HEK293 (cell line): ENCODE measurements at regions not wholly inside any gene's neighbourhood (a gene's known extent, or its start where the extent isn't known, plus 50 kb on each side); places are given as distances from the start of the nearest gene placed in this dataset.

Experiments used
- CTCF ChIA-PET: fragments of 350-600 bp; formaldehyde crosslinking; extraction: SDS; loops from one replicate; lab custom pipeline; 2021; ENCODE audit warnings: antibody characterized with exemption; lab: Yijun Ruan, JAX
- POLR2A ChIA-PET: fragments of 300-600 bp; formaldehyde crosslinking; extraction: SDS; loops from one replicate; lab custom pipeline; 2020; ENCODE audit warnings: antibody characterized with exemption, inconsistent platforms; lab: Yijun Ruan, JAX
- H3K27ac ChIP-seq: fragments of 200-500 bp; sonication (Bioruptor generic); 2 replicates; pipeline ENCODE4 v1.5.1; 2014; ENCODE audit warnings: low read depth, low read length, control low read depth, inconsistent platforms; ENCODE audit errors: extremely low read depth
- H3K36me3 ChIP-seq, 2 experiments: fragments of 200-500 bp in 1 of 2; sonication (Bioruptor generic) in 1 of 2; 1 replicate in 1 of 2; 2 replicates in 1 of 2; pipeline ENCODE4 v1.5.1; 2014 to 2017; ENCODE audit warnings: inconsistent platforms in 2 of 2, low read length in 2 of 2; ENCODE audit not compliant: control insufficient read depth in 2 of 2, insufficient read depth in 1 of 2
- H3K4me1 ChIP-seq: fragments of 200-500 bp; sonication (Bioruptor generic); 2 replicates; pipeline ENCODE4 v1.5.1; 2014; ENCODE audit warnings: mild to moderate bottlenecking, low read length, inconsistent platforms; ENCODE audit not compliant: control insufficient read depth, insufficient read depth
- H3K4me3 ChIP-seq: 2 replicates; pipeline ENCODE4 v1.5.1; 2011; ENCODE audit warnings: low read depth, mild to moderate bottlenecking, control low read depth, low read length, moderate library complexity
- H3K9me3 ChIP-seq: fragments of 200-500 bp; sonication (Bioruptor generic); 2 replicates; pipeline ENCODE4 v1.5.1; 2014; ENCODE audit warnings: low read depth, low read length, inconsistent platforms; ENCODE audit not compliant: control insufficient read depth, insufficient read depth
- EGR2 ChIP-seq: fragments of 450-650 bp; formaldehyde crosslinking; IDR thresholded peaks from 2 replicates; pipeline ENCODE4 v1.5.1; 2016; ENCODE audit warnings: low read depth, missing biosample characterization, missing genetic modification characterization
- GLI2 ChIP-seq: fragments of 450-650 bp; formaldehyde crosslinking; IDR thresholded peaks from 2 replicates; pipeline ENCODE4; 2017; ENCODE audit warnings: missing biosample characterization, missing genetic modification characterization, low read depth, borderline replicate concordance
- GLI4 ChIP-seq: fragments of 450-650 bp; formaldehyde crosslinking; IDR thresholded peaks from 2 replicates; pipeline ENCODE4 v1.5.1; 2016; ENCODE audit warnings: missing biosample characterization, missing genetic modification characterization
- KLF1 ChIP-seq: fragments of 450-650 bp; formaldehyde crosslinking; IDR thresholded peaks from 2 replicates; pipeline ENCODE4 v1.5.1; 2016; ENCODE audit warnings: missing biosample characterization, missing genetic modification characterization
- OSR2 ChIP-seq: fragments of 450-650 bp; formaldehyde crosslinking; IDR thresholded peaks from 2 replicates; pipeline ENCODE4 v1.5.1; 2016; ENCODE audit warnings: missing biosample characterization, missing genetic modification characterization
- ZBTB1 ChIP-seq: fragments of 450-650 bp; formaldehyde crosslinking; IDR thresholded peaks from 2 replicates; pipeline ENCODE4 v1.5.1; 2016; ENCODE audit warnings: missing biosample characterization, missing genetic modification characterization
- ZBTB8A ChIP-seq: fragments of 450-650 bp; formaldehyde crosslinking; IDR thresholded peaks from 2 replicates; pipeline ENCODE4 v1.5.1; 2016; ENCODE audit warnings: missing biosample characterization, missing genetic modification characterization
- ZEB2 ChIP-seq: fragments of 450-650 bp; formaldehyde crosslinking; IDR thresholded peaks from 2 replicates; pipeline ENCODE4 v1.5.1; 2016; ENCODE audit warnings: missing biosample characterization, missing genetic modification characterization
- ZNF155 ChIP-seq: fragments of 450-650 bp; formaldehyde crosslinking; IDR thresholded peaks from 2 replicates; pipeline ENCODE4 v1.5.1; 2016; ENCODE audit warnings: missing biosample characterization, missing genetic modification characterization
- ZNF426 ChIP-seq: fragments of 450-650 bp; formaldehyde crosslinking; IDR thresholded peaks from 2 replicates; pipeline ENCODE4 v1.5.1; 2017; ENCODE audit warnings: missing biosample characterization, missing genetic modification characterization, mild to moderate bottlenecking, inconsistent platforms, moderate library complexity
- ZNF48 ChIP-seq: fragments of 450-650 bp; formaldehyde crosslinking; IDR thresholded peaks from 2 replicates; pipeline ENCODE4 v1.5.1; 2016; ENCODE audit warnings: missing biosample characterization, missing genetic modification characterization
- ZNF707 ChIP-seq: fragments of 450-650 bp; formaldehyde crosslinking; IDR thresholded peaks from 2 replicates; pipeline ENCODE4 v1.5.1; 2016; ENCODE audit warnings: missing biosample characterization, missing genetic modification characterization
- ZNF777 ChIP-seq: fragments of 450-650 bp; formaldehyde crosslinking; IDR thresholded peaks from 2 replicates; pipeline ENCODE4 v1.5.1; 2017; ENCODE audit warnings: missing biosample characterization, missing genetic modification characterization, borderline replicate concordance
- TF ChIP-seq, protein P1 (sequence below): fragments of 450-650 bp; formaldehyde crosslinking; IDR thresholded peaks from 2 replicates; pipeline ENCODE4 v1.5.1; 2017; ENCODE audit warnings: missing biosample characterization, missing genetic modification characterization
- TF ChIP-seq, protein P2 (sequence below): fragments of 450-650 bp; formaldehyde crosslinking; conservative IDR thresholded peaks from 2 replicates; pipeline ENCODE4 v1.5.1; 2016; ENCODE audit warnings: low read depth, missing biosample characterization, missing genetic modification characterization
- TF ChIP-seq, protein P3 (sequence below): fragments of 450-650 bp; formaldehyde crosslinking; IDR thresholded peaks from 2 replicates; pipeline ENCODE4 v1.5.1; 2016; ENCODE audit warnings: missing biosample characterization, missing genetic modification characterization
- TF ChIP-seq, protein P4 (sequence below): fragments of 450-650 bp; formaldehyde crosslinking; IDR thresholded peaks from 2 replicates; pipeline ENCODE4 v1.5.1; 2016; ENCODE audit warnings: missing biosample characterization, missing genetic modification characterization
- TF ChIP-seq, protein P5 (sequence below): fragments of 450-650 bp; formaldehyde crosslinking; IDR thresholded peaks from 2 replicates; pipeline ENCODE4 v1.5.1; 2016; ENCODE audit warnings: missing biosample characterization, missing genetic modification characterization
- TF ChIP-seq, protein P6 (sequence below): IDR thresholded peaks from 2 replicates; pipeline ENCODE4 v1.6.1; 2011; ENCODE audit warnings: mild to moderate bottlenecking, low read depth, low read length, borderline replicate concordance

DNA sequence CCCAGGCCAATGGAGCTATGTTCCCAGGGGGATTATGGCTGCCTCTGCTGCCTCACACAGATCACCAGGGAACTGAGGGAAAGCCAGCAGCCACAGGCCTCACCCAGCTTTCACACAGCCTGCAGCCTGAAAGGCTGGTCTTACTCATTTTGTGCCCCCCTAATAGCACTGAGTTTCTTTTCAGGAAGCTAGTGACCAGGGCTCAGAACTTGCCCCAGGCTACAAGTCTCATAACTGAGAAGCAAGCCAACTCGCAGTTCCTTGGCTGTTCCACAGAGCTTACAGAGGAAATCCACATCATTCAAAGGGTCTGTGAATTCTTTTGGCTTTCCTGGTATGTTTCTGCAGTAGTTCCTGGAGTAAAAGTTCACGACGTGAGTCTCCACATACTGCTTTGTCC is 524.8 kb upstream of the GJE1 start (continued):
- TF ChIP-seq ZNF707 (tag by site-specific recombination) (no peak), ZEB2 (tag by site-specific recombination) (no peak), EGR2 (no peak), ZNF48 (tag by site-specific recombination) (no peak), ZNF777 (tag by site-specific recombination) (no peak), GLI2 (no peak), ZBTB8A (tag by site-specific recombination) (no peak), ZNF155 (tag by site-specific recombination) (no peak)
- TF ChIP-seq, protein P1, sequence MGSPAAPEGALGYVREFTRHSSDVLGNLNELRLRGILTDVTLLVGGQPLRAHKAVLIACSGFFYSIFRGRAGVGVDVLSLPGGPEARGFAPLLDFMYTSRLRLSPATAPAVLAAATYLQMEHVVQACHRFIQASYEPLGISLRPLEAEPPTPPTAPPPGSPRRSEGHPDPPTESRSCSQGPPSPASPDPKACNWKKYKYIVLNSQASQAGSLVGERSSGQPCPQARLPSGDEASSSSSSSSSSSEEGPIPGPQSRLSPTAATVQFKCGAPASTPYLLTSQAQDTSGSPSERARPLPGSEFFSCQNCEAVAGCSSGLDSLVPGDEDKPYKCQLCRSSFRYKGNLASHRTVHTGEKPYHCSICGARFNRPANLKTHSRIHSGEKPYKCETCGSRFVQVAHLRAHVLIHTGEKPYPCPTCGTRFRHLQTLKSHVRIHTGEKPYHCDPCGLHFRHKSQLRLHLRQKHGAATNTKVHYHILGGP (tag by site-specific recombination) = no peak
- TF ChIP-seq, protein P2, sequence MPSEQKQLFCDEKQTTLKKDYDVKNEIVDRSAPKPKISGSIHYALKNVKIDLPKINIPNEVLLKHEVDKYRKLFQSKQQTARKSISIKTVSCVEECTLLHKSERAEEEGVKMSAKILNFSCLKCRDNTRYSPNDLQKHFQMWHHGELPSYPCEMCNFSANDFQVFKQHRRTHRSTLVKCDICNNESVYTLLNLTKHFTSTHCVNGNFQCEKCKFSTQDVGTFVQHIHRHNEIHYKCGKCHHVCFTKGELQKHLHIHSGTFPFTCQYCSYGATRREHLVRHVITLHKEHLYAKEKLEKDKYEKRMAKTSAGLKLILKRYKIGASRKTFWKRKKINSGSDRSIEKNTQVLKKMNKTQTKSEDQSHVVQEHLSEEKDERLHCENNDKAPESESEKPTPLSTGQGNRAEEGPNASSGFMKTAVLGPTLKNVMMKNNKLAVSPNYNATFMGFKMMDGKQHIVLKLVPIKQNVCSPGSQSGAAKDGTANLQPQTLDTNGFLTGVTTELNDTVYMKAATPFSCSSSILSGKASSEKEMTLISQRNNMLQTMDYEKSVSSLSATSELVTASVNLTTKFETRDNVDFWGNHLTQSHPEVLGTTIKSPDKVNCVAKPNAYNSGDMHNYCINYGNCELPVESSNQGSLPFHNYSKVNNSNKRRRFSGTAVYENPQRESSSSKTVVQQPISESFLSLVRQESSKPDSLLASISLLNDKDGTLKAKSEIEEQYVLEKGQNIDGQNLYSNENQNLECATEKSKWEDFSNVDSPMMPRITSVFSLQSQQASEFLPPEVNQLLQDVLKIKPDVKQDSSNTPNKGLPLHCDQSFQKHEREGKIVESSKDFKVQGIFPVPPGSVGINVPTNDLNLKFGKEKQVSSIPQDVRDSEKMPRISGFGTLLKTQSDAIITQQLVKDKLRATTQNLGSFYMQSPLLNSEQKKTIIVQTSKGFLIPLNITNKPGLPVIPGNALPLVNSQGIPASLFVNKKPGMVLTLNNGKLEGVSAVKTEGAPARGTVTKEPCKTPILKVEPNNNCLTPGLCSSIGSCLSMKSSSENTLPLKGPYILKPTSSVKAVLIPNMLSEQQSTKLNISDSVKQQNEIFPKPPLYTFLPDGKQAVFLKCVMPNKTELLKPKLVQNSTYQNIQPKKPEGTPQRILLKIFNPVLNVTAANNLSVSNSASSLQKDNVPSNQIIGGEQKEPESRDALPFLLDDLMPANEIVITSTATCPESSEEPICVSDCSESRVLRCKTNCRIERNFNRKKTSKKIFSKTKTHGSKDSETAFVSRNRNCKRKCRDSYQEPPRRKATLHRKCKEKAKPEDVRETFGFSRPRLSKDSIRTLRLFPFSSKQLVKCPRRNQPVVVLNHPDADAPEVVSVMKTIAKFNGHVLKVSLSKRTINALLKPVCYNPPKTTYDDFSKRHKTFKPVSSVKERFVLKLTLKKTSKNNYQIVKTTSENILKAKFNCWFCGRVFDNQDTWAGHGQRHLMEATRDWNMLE (tag by site-specific recombination) = no peak
- TF ChIP-seq, protein P3, sequence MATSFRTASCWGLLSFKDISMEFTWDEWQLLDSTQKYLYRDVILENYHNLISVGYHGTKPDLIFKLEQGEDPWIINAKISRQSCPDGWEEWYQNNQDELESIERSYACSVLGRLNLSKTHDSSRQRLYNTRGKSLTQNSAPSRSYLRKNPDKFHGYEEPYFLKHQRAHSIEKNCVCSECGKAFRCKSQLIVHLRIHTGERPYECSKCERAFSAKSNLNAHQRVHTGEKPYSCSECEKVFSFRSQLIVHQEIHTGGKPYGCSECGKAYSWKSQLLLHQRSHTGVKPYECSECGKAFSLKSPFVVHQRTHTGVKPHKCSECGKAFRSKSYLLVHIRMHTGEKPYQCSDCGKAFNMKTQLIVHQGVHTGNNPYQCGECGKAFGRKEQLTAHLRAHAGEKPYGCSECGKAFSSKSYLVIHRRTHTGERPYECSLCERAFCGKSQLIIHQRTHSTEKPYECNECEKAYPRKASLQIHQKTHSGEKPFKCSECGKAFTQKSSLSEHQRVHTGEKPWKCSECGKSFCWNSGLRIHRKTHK (tag by site-specific recombination) = no peak

DNA sequence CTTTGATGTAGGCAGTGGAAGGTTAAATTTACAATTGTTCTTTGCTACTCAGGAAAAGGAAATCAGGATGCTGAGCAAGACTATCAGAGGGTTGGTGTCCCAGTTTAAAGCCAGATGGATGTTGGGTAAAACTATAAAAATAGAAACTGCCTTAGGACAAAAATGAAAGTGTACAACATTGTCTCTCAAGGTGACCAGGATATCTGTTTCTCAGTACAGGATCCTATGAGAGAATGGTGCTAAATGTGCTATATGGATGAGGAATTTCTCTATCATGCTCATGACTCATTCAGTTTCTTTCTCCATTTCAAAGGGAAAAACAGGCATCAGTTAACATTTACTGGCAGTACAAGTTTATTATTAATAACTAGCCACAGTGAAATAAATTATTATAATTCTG is 534.2 kb upstream of the GJE1 start:
- CTCF ChIA-PET = no interaction called here

DNA sequence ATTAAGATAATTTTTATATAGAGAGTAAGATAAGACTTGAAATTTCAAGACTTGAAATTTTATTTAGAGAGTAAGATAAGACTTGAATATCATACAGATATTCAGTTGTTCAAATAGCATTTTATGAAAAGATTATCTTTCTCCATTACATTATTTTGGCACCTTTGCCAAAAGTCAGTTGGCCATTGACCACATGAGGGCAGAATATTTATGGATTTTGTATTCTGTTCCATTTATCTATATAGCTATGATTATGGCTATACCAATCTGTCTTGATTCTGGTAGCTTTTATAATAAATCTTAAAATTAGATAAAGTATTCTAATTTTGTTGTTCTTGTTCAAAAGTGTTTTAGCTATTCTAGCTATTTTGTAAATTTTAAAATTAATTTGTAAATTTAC is 537.9 kb upstream of the GJE1 start:
- POLR2A ChIA-PET = no interaction called here
- CTCF ChIA-PET = no interaction called here
- no peaks in the 10 kb centered on the region for H3K9me3 ChIP-seq
- no peaks in the 10 kb centered on the region for H3K36me3 ChIP-seq
- no peak overlapping the region for H3K4me3 ChIP-seq
- H3K4me1 ChIP-seq = no peaks in the 10 kb centered on the region
- H3K27ac ChIP-seq = no peak overlapping the region
- TF ChIP-seq ZBTB1 (tag by site-specific recombination) (no peak), KLF1 (tag by site-specific recombination) (no peak), OSR2 (tag by site-specific recombination) (no peak), GLI4 (no peak)
- TF ChIP-seq, protein P4, sequence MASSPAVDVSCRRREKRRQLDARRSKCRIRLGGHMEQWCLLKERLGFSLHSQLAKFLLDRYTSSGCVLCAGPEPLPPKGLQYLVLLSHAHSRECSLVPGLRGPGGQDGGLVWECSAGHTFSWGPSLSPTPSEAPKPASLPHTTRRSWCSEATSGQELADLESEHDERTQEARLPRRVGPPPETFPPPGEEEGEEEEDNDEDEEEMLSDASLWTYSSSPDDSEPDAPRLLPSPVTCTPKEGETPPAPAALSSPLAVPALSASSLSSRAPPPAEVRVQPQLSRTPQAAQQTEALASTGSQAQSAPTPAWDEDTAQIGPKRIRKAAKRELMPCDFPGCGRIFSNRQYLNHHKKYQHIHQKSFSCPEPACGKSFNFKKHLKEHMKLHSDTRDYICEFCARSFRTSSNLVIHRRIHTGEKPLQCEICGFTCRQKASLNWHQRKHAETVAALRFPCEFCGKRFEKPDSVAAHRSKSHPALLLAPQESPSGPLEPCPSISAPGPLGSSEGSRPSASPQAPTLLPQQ (tag by site-specific recombination) = no peak
- TF ChIP-seq, protein P5, sequence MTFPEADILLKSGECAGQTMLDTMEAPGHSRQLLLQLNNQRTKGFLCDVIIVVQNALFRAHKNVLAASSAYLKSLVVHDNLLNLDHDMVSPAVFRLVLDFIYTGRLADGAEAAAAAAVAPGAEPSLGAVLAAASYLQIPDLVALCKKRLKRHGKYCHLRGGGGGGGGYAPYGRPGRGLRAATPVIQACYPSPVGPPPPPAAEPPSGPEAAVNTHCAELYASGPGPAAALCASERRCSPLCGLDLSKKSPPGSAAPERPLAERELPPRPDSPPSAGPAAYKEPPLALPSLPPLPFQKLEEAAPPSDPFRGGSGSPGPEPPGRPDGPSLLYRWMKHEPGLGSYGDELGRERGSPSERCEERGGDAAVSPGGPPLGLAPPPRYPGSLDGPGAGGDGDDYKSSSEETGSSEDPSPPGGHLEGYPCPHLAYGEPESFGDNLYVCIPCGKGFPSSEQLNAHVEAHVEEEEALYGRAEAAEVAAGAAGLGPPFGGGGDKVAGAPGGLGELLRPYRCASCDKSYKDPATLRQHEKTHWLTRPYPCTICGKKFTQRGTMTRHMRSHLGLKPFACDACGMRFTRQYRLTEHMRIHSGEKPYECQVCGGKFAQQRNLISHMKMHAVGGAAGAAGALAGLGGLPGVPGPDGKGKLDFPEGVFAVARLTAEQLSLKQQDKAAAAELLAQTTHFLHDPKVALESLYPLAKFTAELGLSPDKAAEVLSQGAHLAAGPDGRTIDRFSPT = no peak
- TF ChIP-seq, protein P6, sequence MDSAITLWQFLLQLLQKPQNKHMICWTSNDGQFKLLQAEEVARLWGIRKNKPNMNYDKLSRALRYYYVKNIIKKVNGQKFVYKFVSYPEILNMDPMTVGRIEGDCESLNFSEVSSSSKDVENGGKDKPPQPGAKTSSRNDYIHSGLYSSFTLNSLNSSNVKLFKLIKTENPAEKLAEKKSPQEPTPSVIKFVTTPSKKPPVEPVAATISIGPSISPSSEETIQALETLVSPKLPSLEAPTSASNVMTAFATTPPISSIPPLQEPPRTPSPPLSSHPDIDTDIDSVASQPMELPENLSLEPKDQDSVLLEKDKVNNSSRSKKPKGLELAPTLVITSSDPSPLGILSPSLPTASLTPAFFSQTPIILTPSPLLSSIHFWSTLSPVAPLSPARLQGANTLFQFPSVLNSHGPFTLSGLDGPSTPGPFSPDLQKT = no peak

More for the DNA sequence above, 534.2 kb upstream of the GJE1 start:
- Histone ChIP-seq H3K36me3 (no peaks in the 10 kb centered on the region), H3K27ac (no peak overlapping the region), H3K4me3 (no peak overlapping the region), H3K4me1 (no peaks in the 10 kb centered on the region), H3K9me3 (no peaks in the 10 kb centered on the region)
- POLR2A ChIA-PET = no interaction called here
- TF ChIP-seq ZNF426 (tag by site-specific recombination) = no peak
